ENCODE measurements at regions not wholly inside any gene's neighbourhood (a gene's known extent, or its start where the extent isn't known, plus 50 kb on each side); places are given as distances from the start of the nearest gene placed in this dataset.
"Not testable (repeated sequence)": the region's sequence is repeated elsewhere in the genome, so short reads cannot be mapped to it uniquely, and the experiment has no call there.

DNA sequence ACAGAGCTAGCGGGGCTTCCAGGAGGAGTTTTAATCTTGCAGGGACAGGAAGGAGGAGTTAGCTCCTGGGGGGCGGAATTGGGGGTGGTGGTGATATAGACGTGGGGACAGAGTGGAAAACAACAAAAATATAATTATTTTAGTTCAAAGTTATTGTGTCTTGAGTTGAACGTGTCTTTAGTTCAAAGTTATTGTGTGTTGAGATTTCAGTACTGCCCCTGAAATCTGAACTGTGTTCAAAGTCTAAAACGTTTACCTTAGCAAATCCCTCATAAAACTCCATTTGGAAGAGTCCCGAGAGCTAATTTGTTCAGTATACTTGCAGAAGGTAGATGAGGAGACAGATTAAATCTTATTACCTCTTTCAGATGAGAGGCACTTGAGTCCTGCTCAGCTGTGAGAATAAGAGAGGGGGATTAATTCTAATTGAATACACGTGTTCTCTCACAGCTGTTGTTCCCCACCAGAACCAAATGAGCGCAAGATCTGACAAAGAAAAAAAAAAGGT is 132.4 kb upstream of the ALDH3B2 start:
- not testable (repeated sequence) for H3K27me3 ChIP-seq (ENCODE audit: control insufficient read depth in 1 of 2, insufficient read depth in 2 of 2, low read length in 2 of 2); H3K36me3 ChIP-seq (ENCODE audit: control insufficient read depth in 1 of 2, insufficient read depth in 2 of 2, low read length in 2 of 2); H3K9me3 ChIP-seq (ENCODE audit: control insufficient read depth in 1 of 2, low read length in 2 of 2); H3K4me1 ChIP-seq (ENCODE audit: control insufficient read depth in 1 of 2, insufficient read depth in 2 of 2, low read length in 2 of 2)
- Histone ChIP-seq H3K9ac (ENCODE audit: low read depth in 1 of 2, low read length in 2 of 2) (peak overlapping the region; percentile 56 to 63), H3K27ac (ENCODE audit: low read depth, low read length) (peak overlapping the region; percentile 20), H3K4me3 (ENCODE audit: low read depth in 1 of 2, low read length in 2 of 2) (peak overlapping the region; percentile 50 to 67)

DNA sequence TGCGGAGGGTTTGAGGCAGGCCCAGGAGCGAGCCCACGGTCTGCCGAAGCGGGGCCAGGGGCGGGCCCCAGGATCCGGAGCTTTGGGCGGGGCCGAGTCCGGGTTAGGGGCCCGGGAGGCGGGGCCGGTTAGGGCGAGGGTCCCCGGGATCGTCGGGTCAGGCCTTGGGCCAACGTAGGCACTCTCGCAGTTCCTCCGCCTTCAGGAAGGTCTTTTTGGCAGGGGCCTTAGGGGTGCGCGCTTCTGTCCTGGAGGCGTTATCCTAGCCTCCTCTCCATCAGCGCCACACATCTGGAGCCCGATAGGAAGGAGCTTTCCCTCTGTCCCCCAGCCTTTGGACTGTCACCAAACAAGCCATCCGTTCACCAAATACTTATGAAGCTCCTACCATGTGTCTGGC is 131.8 kb upstream of the ALDH3B2 start:
- Histone ChIP-seq H3K9ac (ENCODE audit: low read depth in 1 of 2, low read length in 2 of 2) (peak overlapping the region; percentile 56 to 63), H3K4me3 (ENCODE audit: low read depth in 1 of 2, low read length in 2 of 2) (peak overlapping the region; percentile 50 to 67), H3K27ac (ENCODE audit: low read depth, low read length) (peak overlapping the region; percentile 80)
- not testable (repeated sequence) for H3K36me3 ChIP-seq (ENCODE audit: control insufficient read depth in 1 of 2, insufficient read depth in 2 of 2, low read length in 2 of 2); H3K27me3 ChIP-seq (ENCODE audit: control insufficient read depth in 1 of 2, insufficient read depth in 2 of 2, low read length in 2 of 2); H3K4me1 ChIP-seq (ENCODE audit: control insufficient read depth in 1 of 2, insufficient read depth in 2 of 2, low read length in 2 of 2); H3K9me3 ChIP-seq (ENCODE audit: control insufficient read depth in 1 of 2, low read length in 2 of 2)

DNA sequence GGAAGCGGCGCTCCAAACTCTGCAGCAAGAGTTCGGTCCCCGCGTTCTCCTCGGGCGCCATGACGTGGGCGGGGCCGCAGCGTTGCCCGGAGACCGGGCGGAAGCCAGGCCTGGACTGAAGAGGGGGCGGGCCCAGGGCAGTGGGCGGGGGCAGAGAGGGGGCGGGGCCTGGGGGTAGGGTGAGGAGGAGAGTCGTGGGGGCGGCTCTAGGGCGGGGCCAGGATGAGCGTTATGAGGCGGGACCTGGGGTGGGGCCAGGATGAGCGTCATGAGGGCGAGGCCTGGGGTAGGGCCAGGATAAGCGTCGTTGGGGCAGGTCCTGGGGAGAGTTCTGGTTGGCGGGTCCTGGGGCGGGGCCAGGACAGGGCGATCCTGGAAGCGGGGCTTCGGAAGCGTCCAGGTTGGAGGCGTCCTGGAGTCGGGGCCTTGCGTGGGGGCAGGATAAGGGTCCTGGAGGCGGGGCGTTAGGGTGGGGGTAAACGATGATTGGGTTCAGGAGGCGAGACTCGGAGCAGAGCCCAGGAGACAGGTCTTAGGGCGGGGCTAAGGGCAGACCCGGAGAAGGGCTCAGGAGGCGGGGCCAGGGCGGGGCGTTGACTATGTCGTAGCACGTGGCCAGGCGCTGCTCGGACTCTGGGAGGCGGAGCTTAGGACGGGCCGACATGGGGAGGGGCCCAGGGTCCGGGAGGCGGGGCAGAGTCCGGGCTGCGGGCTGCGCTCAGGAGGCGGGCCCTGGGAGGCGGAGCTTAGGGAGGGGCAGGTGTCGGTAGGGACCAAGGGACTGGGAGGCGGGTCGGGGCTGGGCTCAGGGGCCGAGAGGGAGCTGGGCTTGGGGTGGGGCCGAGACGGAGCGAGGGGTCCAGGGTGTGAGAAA is 131.1 kb upstream of the ALDH3B2 start:
- Histone ChIP-seq H3K4me3 (ENCODE audit: low read depth in 1 of 2, low read length in 2 of 2) (peak overlapping the region; percentile 70 to 73), H3K9ac (ENCODE audit: low read depth in 1 of 2, low read length in 2 of 2) (peak overlapping the region; percentile 63), H3K27ac (ENCODE audit: low read depth, low read length) (peak overlapping the region; percentile 85)
- not testable (repeated sequence) for H3K9me3 ChIP-seq (ENCODE audit: control insufficient read depth in 1 of 2, low read length in 2 of 2); H3K4me1 ChIP-seq (ENCODE audit: control insufficient read depth in 1 of 2, insufficient read depth in 2 of 2, low read length in 2 of 2); H3K27me3 ChIP-seq (ENCODE audit: control insufficient read depth in 1 of 2, insufficient read depth in 2 of 2, low read length in 2 of 2); H3K36me3 ChIP-seq (ENCODE audit: control insufficient read depth in 1 of 2, insufficient read depth in 2 of 2, low read length in 2 of 2)

DNA sequence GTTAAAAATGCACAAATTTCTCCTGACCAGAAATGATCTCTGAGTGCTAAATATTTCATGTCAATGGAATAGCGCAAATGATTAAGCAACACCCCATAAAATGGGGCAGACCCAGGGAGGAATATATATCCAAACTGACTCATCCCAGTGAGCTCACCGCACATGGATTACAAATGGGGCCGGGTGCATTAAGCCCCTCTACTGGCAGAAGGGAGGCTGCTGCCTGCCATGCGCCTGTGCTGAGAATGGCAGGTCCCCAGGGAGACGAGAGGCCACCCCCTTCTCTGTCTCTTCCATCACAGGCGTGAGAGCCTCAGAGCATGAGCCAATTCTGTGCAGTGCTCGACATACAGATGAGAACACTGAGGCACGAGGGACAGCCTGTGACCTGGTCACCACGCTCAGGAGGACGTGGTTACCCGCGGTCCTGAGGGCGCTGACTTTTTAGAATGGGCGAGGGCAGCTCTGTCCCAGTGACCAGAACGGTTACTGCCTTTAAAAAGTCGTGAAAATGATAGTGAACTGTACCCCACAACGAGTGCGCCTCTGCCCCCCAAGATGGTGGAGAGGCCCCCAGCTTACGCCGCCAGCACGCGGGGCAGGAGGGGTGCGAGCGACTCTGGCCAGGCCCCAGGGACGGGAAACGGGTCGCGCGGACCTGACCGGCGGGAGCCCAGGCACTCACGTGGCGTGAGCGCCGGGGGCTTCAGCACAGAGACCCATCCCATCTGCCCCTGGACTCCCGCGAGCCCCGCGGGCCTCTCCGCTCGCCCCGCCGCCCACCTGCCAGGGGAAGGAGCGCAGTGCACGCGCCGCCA is 130.2 kb upstream of the ALDH3B2 start:
- not testable (repeated sequence) for H3K36me3 ChIP-seq (ENCODE audit: control insufficient read depth in 1 of 2, insufficient read depth in 2 of 2, low read length in 2 of 2); H3K9me3 ChIP-seq (ENCODE audit: control insufficient read depth in 1 of 2, low read length in 2 of 2); H3K4me1 ChIP-seq (ENCODE audit: control insufficient read depth in 1 of 2, insufficient read depth in 2 of 2, low read length in 2 of 2); H3K27me3 ChIP-seq (ENCODE audit: control insufficient read depth in 1 of 2, insufficient read depth in 2 of 2, low read length in 2 of 2); H3K27ac ChIP-seq (ENCODE audit: low read depth, low read length)
- Histone ChIP-seq H3K4me3 (ENCODE audit: low read depth in 1 of 2, low read length in 2 of 2) (peak overlapping the region; percentile 70 to 73), H3K9ac (ENCODE audit: low read depth in 1 of 2, low read length in 2 of 2) (peak overlapping the region; percentile 63 to 66)

DNA sequence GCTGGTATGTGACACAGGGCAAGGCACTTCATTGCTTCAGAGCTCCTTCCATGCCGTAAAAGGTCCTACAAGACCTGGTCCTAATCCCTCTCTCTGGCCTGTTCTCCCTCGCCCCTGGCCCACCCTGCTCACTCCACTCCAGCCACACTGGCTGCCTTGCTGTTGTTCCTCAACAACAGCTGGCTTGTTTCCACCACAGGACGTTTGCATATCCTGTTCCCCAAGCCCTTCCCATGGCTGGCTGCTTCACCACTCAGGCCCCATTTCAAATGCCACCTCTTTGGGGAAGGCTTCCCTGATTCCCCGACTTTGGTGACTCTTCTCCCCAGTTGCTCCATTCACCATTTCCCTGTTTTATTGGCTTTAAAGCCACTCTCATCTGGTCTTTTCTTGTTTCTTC is 129.1 kb upstream of the ALDH3B2 start:
- H3K27ac ChIP-seq (ENCODE audit: low read depth, low read length); H3K27me3 ChIP-seq (ENCODE audit: control insufficient read depth in 1 of 2, insufficient read depth in 2 of 2, low read length in 2 of 2); H3K9ac ChIP-seq (ENCODE audit: low read depth in 1 of 2, low read length in 2 of 2); H3K9me3 ChIP-seq (ENCODE audit: control insufficient read depth in 1 of 2, low read length in 2 of 2); H3K4me3 ChIP-seq (ENCODE audit: low read depth in 1 of 2, low read length in 2 of 2); H3K36me3 ChIP-seq (ENCODE audit: control insufficient read depth in 1 of 2, insufficient read depth in 2 of 2, low read length in 2 of 2); H3K4me1 ChIP-seq (ENCODE audit: control insufficient read depth in 1 of 2, insufficient read depth in 2 of 2, low read length in 2 of 2): not testable (repeated sequence)

DNA sequence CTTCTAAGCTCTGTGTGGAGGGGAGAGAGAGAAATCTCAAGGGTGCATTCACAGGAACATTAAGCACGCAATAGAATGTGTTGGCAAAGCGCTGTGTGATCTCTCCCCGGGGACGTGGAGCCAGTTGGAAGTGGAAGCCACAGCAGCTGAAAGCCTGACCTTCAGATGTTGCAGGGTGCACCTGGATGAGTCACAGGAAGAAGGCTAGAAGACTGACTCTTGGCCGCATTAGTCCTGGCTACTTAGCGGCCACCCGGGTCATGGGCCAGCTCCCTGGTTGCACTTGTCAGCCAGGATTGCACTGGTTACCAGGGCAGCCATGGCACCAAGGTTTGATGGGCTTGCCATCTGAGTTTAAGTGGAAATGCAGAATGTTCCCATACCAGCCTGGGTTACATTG is 128.6 kb upstream of the ALDH3B2 start:
- not testable (repeated sequence) for H3K4me1 ChIP-seq (ENCODE audit: control insufficient read depth in 1 of 2, insufficient read depth in 2 of 2, low read length in 2 of 2); H3K4me3 ChIP-seq (ENCODE audit: low read depth in 1 of 2, low read length in 2 of 2); H3K27me3 ChIP-seq (ENCODE audit: control insufficient read depth in 1 of 2, insufficient read depth in 2 of 2, low read length in 2 of 2); H3K9ac ChIP-seq (ENCODE audit: low read depth in 1 of 2, low read length in 2 of 2); H3K36me3 ChIP-seq (ENCODE audit: control insufficient read depth in 1 of 2, insufficient read depth in 2 of 2, low read length in 2 of 2); H3K27ac ChIP-seq (ENCODE audit: low read depth, low read length); H3K9me3 ChIP-seq (ENCODE audit: control insufficient read depth in 1 of 2, low read length in 2 of 2)

DNA sequence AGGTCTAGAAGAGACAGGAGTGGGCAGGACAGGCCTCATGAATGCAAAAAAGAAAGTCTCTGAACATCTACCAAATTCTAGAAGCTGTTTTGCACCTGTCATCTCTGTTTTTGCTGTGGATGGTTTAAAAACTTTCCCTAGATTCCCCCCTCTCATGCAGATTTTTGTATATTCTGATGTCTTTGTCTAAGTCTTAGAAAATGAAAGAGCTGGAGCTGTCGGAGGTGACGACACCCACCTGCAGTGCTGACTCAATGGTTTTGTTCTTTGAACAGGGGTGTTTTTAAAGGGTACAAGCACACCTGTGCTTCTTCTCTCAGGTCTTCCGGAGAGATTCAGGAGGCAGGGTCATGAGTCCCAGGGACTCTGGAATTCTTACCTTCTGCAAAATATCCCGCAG is 128.2 kb upstream of the ALDH3B2 start:
- not testable (repeated sequence) for H3K9ac ChIP-seq (ENCODE audit: low read depth in 1 of 2, low read length in 2 of 2); H3K27me3 ChIP-seq (ENCODE audit: control insufficient read depth in 1 of 2, insufficient read depth in 2 of 2, low read length in 2 of 2); H3K4me1 ChIP-seq (ENCODE audit: control insufficient read depth in 1 of 2, insufficient read depth in 2 of 2, low read length in 2 of 2); H3K9me3 ChIP-seq (ENCODE audit: control insufficient read depth in 1 of 2, low read length in 2 of 2); H3K36me3 ChIP-seq (ENCODE audit: control insufficient read depth in 1 of 2, insufficient read depth in 2 of 2, low read length in 2 of 2); H3K4me3 ChIP-seq (ENCODE audit: low read depth in 1 of 2, low read length in 2 of 2); H3K27ac ChIP-seq (ENCODE audit: low read depth, low read length)

DNA sequence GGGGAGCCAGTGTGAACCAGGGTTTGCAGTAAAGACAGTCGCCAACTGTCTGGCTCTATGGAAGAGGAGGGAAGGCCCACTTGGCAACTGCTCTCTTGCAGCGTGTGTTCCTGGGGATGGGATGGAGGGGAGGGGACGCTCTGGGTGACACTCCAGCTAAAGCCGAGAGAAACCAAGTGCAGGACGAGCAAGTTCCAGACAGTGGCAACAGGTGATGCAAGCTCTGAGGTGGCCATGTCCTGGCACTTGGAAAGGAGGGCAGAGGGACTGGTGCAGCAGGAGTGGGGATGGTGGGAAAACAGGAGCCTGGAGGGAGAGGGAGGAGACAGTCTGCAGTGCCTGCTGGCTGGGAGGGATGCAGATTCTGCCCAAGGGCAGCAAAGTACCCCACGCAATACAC is 127.0 kb upstream of the ALDH3B2 start:
- H3K27me3 ChIP-seq (ENCODE audit: control insufficient read depth in 1 of 2, insufficient read depth in 2 of 2, low read length in 2 of 2); H3K9me3 ChIP-seq (ENCODE audit: control insufficient read depth in 1 of 2, low read length in 2 of 2); H3K4me1 ChIP-seq (ENCODE audit: control insufficient read depth in 1 of 2, insufficient read depth in 2 of 2, low read length in 2 of 2); H3K9ac ChIP-seq (ENCODE audit: low read depth in 1 of 2, low read length in 2 of 2); H3K4me3 ChIP-seq (ENCODE audit: low read depth in 1 of 2, low read length in 2 of 2); H3K27ac ChIP-seq (ENCODE audit: low read depth, low read length); H3K36me3 ChIP-seq (ENCODE audit: control insufficient read depth in 1 of 2, insufficient read depth in 2 of 2, low read length in 2 of 2): not testable (repeated sequence)

DNA sequence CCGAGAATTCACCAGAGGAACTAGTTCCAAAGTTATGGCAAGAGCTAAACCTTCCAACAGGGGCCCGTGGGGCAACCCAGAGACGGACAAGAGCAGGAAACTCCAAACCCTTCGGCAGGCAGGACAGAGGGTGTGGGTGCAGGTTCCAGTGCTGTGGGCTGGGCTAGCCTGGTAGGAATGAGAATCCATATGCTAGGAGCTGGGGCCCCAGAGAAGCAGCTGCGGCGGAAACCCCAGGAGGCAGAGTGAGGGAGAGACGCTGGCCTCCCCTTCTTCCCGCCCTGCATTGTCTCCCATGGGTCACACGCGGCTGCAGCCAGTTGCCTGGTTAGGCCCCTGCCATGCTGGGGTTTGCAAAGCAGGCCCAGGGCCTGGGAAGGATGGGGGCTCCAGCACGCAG is 126.2 kb upstream of the ALDH3B2 start:
- H3K9me3 ChIP-seq (ENCODE audit: control insufficient read depth in 1 of 2, low read length in 2 of 2); H3K4me1 ChIP-seq (ENCODE audit: control insufficient read depth in 1 of 2, insufficient read depth in 2 of 2, low read length in 2 of 2); H3K36me3 ChIP-seq (ENCODE audit: control insufficient read depth in 1 of 2, insufficient read depth in 2 of 2, low read length in 2 of 2); H3K27ac ChIP-seq (ENCODE audit: low read depth, low read length); H3K4me3 ChIP-seq (ENCODE audit: low read depth in 1 of 2, low read length in 2 of 2); H3K27me3 ChIP-seq (ENCODE audit: control insufficient read depth in 1 of 2, insufficient read depth in 2 of 2, low read length in 2 of 2); H3K9ac ChIP-seq (ENCODE audit: low read depth in 1 of 2, low read length in 2 of 2): not testable (repeated sequence)

DNA sequence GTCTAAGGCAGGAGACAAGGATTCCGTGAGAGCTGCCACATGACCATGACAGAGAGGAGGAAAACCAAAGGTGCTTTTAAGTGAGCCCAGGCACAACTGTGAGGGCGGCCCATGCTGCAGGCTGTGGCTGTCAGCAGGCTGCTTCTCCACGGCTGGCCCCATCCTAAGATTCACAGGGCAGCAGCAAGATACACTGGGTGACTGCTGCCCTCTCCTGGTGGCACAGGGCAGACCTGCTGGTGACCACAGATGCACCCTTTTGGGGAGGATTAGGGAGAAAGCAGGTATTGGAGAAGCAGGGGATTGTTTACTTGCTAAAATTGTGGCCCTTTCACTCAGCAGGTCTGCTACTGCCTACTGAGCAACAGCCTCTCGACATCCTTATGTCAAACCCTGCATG is 125.4 kb upstream of the ALDH3B2 start:
- H3K27ac ChIP-seq (ENCODE audit: low read depth, low read length); H3K4me3 ChIP-seq (ENCODE audit: low read depth in 1 of 2, low read length in 2 of 2); H3K9me3 ChIP-seq (ENCODE audit: control insufficient read depth in 1 of 2, low read length in 2 of 2); H3K36me3 ChIP-seq (ENCODE audit: control insufficient read depth in 1 of 2, insufficient read depth in 2 of 2, low read length in 2 of 2); H3K4me1 ChIP-seq (ENCODE audit: control insufficient read depth in 1 of 2, insufficient read depth in 2 of 2, low read length in 2 of 2); H3K9ac ChIP-seq (ENCODE audit: low read depth in 1 of 2, low read length in 2 of 2); H3K27me3 ChIP-seq (ENCODE audit: control insufficient read depth in 1 of 2, insufficient read depth in 2 of 2, low read length in 2 of 2): not testable (repeated sequence)

All from duodenal mucosa (tissue), 2 donors.